Endothelial cell of umbilical vein (primary cell): ENCODE measurements at regions not wholly inside any gene's neighbourhood (a gene's known extent, or its start where the extent isn't known, plus 50 kb on each side); places are given as distances from the start of the nearest gene placed in this dataset.

Source experiments
- EZH2 ChIP-seq: IDR thresholded peaks from 2 replicates; pipeline ENCODE4 v1.6.1; 2012; ENCODE audit warnings: borderline replicate concordance, low read depth, mild to moderate bottlenecking, moderate library complexity, low read length, inconsistent platforms; ENCODE audit not compliant: severe bottlenecking
- FOS ChIP-seq: IDR thresholded peaks from 2 replicates; pipeline ENCODE4 v1.6.1; 2011; ENCODE audit warnings: mild to moderate bottlenecking, low read length, moderate library complexity, borderline replicate concordance; ENCODE audit not compliant: insufficient read depth
- JUN ChIP-seq: IDR thresholded peaks from 2 replicates; pipeline ENCODE4 v1.6.1; 2011; ENCODE audit warnings: borderline replicate concordance, low read depth; ENCODE audit not compliant: insufficient read length, insufficient read depth
- MYC ChIP-seq: IDR thresholded peaks from one replicate; pipeline ENCODE4 v1.6.1; 2011; ENCODE audit warnings: mild to moderate bottlenecking, low read depth, low read length
- POLR2A ChIP-seq: IDR thresholded peaks from 2 replicates; pipeline ENCODE4 v1.6.1; 2012; ENCODE audit warnings: low read depth, mild to moderate bottlenecking, control low read depth, low read length
- POLR2AphosphoS5 ChIP-seq: IDR thresholded peaks from 2 replicates; pipeline ENCODE4 v1.6.1; 2012; ENCODE audit warnings: low read depth, mild to moderate bottlenecking, control low read depth, low read length, moderate library complexity; ENCODE audit not compliant: insufficient read depth
- TF ChIP-seq, protein P1 (sequence below), 2 donors: IDR thresholded peaks; 1 replicate in 1 of 2; 2 replicates in 1 of 2; pipeline ENCODE4 v1.5.1; 2011; ENCODE audit warnings: low read length in 2 of 2, mild to moderate bottlenecking in 2 of 2, moderate library complexity in 2 of 2, control low read depth in 1 of 2, inconsistent platforms in 1 of 2, low read depth in 1 of 2; ENCODE audit not compliant: insufficient read depth in 1 of 2; ENCODE audit errors: extremely low read depth in 1 of 2
- TF ChIP-seq, protein P2 (sequence below): IDR thresholded peaks from 2 replicates; pipeline ENCODE4 v1.6.1; 2011; ENCODE audit not compliant: insufficient read depth, insufficient read length

DNA sequence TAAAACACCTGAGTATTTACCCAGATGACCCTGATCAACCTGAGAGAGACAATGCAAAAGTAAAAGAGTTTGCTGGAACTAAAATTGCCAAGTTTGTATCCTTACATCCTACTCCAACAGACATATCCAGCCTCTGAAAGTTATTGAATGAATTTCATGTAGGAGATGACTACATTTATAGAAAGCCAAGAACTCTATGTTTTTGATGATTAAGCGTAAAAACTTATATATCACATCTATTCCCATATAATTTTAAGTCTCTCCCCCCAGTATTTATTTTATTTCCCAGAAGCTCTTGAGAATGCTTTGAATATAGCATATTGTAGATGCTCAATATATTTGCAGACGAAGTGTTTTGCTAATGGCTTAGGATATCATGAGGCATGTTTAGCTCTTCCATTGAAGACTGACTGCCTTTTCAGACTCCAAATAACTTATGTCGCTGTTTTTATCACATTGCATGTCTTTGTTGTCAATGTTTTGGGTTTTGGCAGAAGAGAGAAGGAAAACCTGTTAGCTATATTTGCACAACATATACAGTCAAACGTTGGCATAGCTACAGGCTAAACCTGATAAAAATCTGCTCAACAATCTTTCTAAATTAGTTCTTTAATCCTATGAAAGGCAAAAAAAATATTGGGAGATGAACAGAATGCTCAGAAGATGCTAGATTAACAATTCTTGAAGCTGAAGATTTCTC lies 213.6 kb downstream of the DIO2 start:
- TF ChIP-seq POLR2AphosphoS5 (no peak), JUN (no peak), POLR2A (no peak), EZH2 (no peak), MYC (no peak), FOS (no peak)
- TF ChIP-seq, protein P1, sequence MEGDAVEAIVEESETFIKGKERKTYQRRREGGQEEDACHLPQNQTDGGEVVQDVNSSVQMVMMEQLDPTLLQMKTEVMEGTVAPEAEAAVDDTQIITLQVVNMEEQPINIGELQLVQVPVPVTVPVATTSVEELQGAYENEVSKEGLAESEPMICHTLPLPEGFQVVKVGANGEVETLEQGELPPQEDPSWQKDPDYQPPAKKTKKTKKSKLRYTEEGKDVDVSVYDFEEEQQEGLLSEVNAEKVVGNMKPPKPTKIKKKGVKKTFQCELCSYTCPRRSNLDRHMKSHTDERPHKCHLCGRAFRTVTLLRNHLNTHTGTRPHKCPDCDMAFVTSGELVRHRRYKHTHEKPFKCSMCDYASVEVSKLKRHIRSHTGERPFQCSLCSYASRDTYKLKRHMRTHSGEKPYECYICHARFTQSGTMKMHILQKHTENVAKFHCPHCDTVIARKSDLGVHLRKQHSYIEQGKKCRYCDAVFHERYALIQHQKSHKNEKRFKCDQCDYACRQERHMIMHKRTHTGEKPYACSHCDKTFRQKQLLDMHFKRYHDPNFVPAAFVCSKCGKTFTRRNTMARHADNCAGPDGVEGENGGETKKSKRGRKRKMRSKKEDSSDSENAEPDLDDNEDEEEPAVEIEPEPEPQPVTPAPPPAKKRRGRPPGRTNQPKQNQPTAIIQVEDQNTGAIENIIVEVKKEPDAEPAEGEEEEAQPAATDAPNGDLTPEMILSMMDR (IDR thresholded peaks at IDR 0.05; ENCODE audit: extremely low read depth in 1 of 2, insufficient read depth in 1 of 2, low read depth in 1 of 2, low read length in 2 of 2): no peak
- TF ChIP-seq, protein P2, sequence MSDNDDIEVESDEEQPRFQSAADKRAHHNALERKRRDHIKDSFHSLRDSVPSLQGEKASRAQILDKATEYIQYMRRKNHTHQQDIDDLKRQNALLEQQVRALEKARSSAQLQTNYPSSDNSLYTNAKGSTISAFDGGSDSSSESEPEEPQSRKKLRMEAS: no peak
